LNCaP clone FGC (cell line): ENCODE measurements at regions not wholly inside any gene's neighbourhood (a gene's known extent, or its start where the extent isn't known, plus 50 kb on each side); places are given as distances from the start of the nearest gene placed in this dataset.
A peak's percentile ranks its signal among the peaks of the same experiment; 100 is the strongest.
"Not testable (repeated sequence)": the region's sequence is repeated elsewhere in the genome, so short reads cannot be mapped to it uniquely, and the experiment has no call there.

Experiments used
- DNase-seq: peaks from one replicate; pipeline ENCODE4 v3.0.0-alpha.2; 2011; ENCODE audit warnings: low read depth
- H3K4me3 ChIP-seq: 2 replicates; pipeline ENCODE4 v1.5.1; 2011; ENCODE audit warnings: mild to moderate bottlenecking, low read depth, low read length, control low read depth
- TF ChIP-seq, protein P1 (sequence below): IDR thresholded peaks from 2 replicates; pipeline ENCODE4 v1.5.1; 2012; ENCODE audit warnings: mild to moderate bottlenecking; ENCODE audit not compliant: control insufficient read depth, insufficient read depth; ENCODE audit errors: extremely low read depth

DNA sequence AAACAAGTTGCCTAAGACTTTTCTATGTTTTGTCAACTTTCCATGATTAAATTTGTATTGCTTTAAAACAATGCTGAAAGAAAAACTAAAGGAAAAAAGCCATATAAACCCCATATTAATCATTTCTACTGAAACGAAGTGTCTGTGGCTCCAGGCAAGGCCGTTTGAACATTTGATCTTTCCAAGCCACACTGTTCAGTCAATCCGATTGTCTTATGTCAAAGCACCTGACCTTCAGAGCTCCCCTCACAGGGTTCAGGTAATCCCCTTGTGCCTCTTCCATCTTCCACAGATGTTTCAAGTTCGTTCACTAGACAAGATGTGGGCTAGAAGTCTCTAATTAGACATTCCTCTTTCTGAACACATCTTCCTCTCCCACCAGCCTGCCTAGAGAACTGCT, 177.1 kb upstream of the NUDT10 start:
- DNase-seq: no peak
- TF ChIP-seq, protein P1, sequence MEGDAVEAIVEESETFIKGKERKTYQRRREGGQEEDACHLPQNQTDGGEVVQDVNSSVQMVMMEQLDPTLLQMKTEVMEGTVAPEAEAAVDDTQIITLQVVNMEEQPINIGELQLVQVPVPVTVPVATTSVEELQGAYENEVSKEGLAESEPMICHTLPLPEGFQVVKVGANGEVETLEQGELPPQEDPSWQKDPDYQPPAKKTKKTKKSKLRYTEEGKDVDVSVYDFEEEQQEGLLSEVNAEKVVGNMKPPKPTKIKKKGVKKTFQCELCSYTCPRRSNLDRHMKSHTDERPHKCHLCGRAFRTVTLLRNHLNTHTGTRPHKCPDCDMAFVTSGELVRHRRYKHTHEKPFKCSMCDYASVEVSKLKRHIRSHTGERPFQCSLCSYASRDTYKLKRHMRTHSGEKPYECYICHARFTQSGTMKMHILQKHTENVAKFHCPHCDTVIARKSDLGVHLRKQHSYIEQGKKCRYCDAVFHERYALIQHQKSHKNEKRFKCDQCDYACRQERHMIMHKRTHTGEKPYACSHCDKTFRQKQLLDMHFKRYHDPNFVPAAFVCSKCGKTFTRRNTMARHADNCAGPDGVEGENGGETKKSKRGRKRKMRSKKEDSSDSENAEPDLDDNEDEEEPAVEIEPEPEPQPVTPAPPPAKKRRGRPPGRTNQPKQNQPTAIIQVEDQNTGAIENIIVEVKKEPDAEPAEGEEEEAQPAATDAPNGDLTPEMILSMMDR: no peak
- H3K4me3 ChIP-seq: no peak overlapping the region

DNA sequence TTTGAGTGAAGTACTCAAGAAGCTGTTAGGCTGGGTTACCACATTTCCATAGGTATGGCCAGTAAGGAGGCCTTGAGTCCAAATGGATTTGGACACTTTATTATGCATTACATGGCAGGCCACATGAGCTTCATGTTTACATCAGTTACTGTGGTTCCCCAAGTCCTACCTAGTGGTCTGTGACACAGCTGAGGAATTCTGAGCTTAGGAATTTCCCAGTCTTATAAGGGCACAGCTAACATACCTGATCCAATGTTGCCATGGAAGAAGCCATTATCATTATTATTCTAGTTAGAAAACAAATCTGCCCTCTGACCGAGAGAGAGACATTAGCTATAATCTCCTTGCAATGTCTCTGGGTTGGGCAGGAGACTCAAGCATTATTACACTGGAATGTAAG, 174.4 kb upstream of the NUDT10 start:
- H3K4me3 ChIP-seq: no peak overlapping the region
- no peak for DNase-seq
- TF ChIP-seq, protein P1: no peak

DNA sequence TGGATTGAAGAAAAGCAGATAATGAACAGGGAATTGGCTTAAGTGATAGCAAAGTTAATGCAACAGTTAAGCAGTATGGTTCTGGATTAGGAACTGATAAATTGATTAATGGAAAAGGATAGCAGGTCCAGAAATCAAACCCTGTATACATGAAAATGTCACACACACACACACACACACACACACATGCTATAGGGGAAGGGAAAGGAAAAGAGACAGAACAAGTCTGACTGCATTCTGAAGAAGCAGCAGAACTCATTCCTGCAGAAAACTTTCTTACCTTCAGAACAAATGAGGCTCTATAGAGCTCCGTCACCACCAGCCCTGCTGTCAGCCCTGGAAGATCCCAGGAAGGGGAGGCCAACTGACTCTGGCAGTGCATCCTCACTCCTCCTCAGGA, 173.2 kb upstream of the NUDT10 start:
- not testable (repeated sequence) for H3K4me3 ChIP-seq, DNase-seq

DNA sequence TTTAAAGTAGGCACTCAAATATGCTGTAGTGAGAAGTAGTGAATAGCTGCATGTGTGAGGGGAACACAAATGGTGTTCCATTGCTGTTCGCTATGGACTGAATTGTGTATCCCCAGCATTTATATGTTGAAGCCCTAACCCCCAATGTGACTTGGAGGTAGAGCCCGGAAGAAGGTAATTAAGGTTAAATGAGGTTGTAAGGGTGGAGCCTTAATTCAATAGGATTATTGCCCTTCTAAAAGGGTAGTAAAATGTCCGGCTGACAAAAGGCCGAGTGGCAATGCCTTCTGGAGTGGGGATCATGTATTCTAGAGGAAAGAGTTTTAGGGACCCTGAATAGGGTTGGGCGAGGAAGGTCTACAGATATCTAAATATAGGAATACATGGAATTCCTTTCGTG, 168.9 kb upstream of the NUDT10 start:
- DNase-seq: no peak
- TF ChIP-seq, protein P1: no peak
- H3K4me3 ChIP-seq: no peak overlapping the region

DNA sequence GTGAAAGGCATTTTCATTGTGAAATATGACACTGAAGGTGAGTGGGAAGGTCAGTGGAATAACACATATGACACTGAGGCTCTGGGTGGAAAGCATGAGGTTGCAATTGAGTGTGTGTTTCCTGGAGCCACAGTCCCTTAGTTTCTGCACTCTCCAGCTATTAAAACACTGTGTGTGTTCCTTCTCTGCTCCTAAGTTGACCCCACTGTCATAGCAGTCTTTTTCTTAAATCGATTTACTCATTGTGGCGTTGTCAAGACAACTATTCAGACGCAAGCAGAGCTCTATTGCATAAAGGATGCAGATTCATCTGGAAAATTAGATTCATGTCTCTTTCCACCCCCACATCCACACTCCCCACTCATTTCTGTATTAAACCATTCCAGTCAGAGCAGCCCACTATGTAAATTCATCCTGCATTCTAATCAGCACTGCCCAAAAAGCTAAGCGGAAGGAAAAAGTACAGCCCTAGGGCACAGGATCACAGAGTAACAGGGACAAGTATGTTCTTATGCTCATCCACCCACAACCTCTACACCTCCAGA, 154.2 kb upstream of the NUDT10 start:
- not testable (repeated sequence) for DNase-seq, H3K4me3 ChIP-seq

DNA sequence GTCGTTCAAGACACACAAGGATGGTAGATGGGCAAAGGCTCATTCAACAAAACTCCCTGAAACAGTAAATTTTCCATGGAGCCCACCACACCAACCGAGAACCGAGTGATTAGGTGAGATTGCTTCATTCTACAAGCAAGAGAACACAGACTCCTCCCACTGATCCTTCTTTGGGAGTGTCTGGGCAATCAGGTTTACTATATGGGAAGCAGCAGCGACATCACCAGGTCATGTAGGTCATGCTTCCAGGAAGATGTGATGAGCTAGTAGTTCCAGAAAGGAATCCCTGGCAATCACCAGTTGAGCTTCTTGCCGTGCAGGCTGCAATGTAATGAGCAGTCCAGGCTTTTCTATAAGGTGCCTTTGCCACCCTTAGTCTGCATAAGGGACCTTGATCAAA, 152.8 kb upstream of the NUDT10 start:
- not testable (repeated sequence) for H3K4me3 ChIP-seq, DNase-seq

DNA sequence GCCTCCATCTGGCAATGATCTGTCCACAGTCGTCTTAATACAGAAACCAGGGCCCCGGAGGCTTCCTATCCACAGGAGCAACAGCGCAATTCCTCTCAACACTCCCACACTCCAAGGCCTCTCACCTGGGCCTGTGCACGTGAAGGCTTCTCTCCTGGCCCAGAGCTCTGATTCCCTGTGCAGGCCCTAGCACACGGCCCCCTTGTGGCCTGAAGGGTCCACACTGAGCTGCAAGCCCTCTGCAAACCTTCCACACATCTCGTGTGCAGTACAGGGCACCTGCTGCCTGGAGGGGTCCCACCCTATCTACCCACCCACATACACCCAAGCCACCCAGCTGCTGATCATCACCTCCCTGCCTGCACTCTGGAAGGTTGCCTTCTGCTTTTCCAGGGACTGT, 150.1 kb upstream of the NUDT10 start:
- DNase-seq: no peak
- no peak overlapping the region for H3K4me3 ChIP-seq
- TF ChIP-seq, protein P1: no peak

DNA sequence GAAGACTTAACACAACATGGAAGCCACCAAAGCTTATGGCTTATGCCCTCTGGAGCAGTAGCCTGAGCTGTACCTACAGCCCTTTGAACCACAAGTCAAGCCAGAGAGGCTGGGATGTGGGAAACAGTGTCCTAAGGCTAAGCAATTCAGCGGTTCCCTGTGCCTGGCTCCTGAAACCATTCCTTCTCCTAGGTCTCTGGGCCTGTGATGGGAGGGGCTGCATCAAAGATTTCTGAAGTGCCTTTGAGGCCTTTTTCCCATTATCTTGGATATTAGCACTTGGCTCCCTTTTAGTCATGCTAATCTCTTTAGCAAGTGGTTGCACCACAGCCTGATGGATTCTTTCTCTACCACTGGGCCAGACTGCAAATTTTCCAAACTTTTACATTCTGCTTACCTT, 140.5 kb upstream of the NUDT10 start:
- TF ChIP-seq, protein P1: no peak
- DNase-seq: no peak
- H3K4me3 ChIP-seq: no peak overlapping the region

DNA sequence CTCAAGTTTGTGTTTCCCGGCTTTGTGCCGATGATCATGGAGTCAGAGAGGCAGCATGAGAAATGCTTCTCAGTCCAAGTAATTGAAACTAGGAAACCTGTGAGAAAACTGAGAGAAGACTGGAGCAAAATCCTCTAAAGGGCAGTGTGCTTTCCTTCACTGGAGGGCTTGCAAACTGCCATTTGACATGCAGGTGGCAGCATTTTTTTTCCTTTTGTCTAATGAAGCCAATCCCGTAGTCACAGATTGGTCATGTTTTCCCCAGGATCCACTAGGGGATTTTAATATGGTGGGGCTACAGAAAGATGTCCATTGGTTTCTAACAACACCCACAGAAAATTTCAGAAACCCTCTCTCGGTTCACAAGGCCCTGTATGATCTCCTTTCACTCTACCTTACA, 117.4 kb upstream of the NUDT10 start:
- DNase-seq: no peak
- H3K4me3 ChIP-seq: no peak overlapping the region
- TF ChIP-seq, protein P1: peak; percentile 41
